ENCODE measurements at regions not wholly inside any gene's neighbourhood (a gene's known extent, or its start where the extent isn't known, plus 50 kb on each side); places are given as distances from the start of the nearest gene placed in this dataset.
A peak's percentile ranks its signal among the peaks of the same experiment; 100 is the strongest.

GRCh38 chr4:56757821-56758411 is 63.6 kb downstream of the SPINK2 start:
- peak; percentile 88 for DNase-seq (ENCODE audit: low read depth)

DNA sequence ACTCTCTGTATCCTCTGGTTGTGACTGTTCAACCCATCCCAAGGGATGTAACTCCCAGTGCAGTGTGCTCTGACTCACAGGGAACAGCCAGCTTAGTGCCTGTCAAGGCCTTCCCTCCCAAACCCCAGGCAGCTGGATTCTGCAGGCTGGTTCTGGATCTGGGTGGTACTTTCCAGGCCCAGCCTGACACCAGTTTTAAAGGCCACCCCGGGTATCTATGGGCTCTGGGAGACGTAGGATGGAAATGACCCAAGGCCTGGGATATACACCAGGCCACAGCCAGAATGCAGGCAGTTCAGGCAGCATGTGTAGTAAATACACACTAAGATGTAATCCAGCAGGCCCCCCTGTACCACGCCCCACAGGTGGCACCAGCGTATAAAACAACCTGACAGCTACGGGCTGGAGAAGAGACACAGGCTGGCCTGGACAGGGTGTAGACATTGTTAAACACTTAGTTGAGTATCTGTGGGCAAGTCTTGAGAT is 64.2 kb downstream of the SPINK2 start:
- DNase-seq (ENCODE audit: low read depth), result peak; percentile 67

DNA sequence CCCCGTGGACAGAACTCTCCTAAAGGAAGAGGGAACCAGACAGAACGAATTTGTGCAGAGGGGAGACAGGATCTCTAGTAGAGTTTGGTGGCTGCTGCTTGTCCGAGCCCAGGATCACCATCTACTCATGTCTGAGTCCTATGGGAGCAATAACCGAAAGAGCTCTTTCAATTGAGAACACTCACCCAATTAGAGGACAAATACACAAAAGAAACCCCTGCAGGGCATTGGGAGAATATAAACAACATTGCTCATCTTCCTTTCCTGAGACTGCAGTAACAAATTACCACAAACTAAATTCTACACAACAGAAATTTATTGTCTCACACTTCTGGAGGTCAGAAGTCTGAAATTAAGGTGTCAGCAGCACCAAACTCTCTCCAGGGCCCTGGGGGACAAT is 65.6 kb downstream of the SPINK2 start:
- peak; percentile 60 for DNase-seq (ENCODE audit: low read depth)

DNA sequence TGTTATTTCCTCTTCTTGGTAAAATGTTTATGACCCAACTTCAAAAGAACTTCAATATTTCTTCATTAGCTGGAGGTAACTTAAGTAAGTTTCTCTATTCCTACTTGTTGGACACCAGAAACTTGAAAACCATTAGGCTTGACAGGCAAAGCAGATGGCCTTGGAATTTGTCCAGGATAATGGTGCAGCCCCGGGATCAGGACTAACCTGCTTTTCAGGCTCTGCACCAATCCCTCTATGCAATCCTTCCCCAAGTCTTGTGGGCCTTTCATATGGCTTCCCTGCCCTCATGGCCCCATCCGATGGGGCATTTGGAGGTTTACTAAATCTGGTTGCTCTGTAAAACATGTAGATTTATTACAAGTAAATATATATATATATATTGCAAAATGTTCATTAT is 68.5 kb downstream of the SPINK2 start:
- DNase-seq (ENCODE audit: low read depth), result no peak

DNA sequence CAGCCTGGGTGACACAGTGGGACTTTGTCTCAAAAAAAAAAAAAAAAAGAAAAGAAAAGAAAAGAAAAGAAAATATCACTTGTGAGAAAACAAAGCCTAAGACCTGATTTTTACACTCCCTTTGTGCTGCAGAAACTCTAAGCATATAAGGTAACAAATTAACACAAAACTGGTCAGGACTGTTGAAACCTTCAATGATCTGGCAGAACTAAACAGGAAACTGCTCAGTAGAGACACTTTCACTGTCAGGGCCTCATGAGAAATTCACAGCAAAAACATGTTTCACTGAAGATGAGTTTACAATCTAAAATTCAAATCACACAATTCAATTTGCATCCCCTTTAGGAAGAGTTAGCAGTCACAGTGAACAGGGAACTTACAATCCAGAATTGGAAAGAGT is 69.1 kb upstream of the HOPX start:
- no peak for DNase-seq (ENCODE audit: low read depth)

DNA sequence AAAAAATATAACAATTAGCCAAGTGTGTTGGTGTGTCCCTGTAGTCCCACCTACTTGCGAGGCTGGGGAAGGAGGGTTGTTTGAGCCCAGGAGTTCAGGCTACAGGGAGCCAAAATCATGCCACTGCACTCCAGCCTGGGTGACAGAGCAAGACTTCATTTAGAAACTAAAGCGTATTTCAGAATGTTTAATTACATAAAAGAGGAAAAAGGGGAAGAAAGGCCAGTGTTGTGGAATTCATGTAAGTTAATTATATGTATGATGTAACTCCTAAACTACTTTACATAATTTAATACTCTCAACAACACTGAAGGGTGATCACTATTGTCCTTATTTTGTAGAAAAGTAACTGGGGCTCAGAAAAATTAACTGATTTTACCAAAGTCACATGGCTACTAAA is 67.2 kb upstream of the HOPX start:
- no peak for DNase-seq (ENCODE audit: low read depth)

DNA sequence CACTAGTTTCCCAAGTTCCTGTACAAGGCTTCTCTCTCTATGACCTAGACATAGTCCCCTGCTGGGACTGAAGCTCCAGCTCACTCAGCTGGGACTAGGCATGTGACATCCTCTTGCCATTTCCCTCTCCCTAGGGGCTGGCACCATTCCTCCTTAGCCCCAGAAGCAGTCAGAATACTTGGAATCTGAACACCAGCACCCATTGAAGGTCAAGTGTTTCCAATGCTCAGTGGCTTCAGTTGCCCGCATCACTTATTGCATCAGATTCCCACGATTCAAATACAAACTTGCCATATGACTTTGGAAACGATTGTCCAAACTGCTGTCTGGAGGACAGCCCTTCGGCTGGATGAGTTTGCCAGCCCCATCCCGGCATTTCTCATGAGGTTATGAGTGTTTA is 65.5 kb upstream of the HOPX start:
- DNase-seq (ENCODE audit: low read depth), result no peak

DNA sequence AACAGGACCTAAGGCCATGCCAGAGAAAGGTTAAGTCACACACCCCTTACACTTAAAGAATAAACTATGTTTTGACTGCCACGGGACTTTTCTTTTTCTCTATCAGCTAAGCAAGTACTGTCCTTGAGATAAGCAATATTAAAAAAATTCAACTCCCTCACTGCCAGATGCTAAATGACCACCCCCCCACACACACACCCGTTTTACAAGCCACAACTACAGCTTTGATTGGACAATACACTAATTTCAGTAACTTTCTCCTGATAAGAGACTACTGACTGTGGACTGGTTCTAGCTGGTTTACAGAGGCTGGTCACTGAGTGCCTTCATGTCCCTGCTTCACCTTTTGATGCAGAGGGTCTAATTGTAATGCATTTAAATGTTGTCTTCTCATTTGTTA is 63.9 kb upstream of the HOPX start:
- DNase-seq (ENCODE audit: low read depth), result no peak

- no peak for DNase-seq (ENCODE audit: low read depth)
These were observed 62.9 kb upstream of the HOPX start for GRCh38 chr4:56744030-56744429.

DNA sequence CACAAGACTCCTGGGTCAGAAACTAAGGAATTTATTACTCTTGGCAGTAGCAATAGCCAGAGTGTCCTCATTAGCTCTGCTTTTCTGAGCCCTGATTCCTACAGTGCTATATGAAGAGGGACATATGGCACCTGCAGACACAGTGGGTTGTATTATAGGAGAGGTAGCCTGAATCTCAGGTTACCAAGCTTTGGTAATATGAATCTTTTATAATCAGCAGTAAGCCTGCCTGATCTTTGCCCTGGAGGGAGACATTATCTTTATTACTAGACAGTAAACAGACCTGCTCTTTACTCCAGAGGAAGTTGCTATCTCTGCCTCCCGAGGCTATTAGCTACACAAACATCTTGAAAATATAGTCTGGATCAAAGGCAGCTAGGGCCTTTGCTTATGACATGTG is 62.5 kb upstream of the HOPX start:
- no peak for DNase-seq (ENCODE audit: low read depth)

DNA sequence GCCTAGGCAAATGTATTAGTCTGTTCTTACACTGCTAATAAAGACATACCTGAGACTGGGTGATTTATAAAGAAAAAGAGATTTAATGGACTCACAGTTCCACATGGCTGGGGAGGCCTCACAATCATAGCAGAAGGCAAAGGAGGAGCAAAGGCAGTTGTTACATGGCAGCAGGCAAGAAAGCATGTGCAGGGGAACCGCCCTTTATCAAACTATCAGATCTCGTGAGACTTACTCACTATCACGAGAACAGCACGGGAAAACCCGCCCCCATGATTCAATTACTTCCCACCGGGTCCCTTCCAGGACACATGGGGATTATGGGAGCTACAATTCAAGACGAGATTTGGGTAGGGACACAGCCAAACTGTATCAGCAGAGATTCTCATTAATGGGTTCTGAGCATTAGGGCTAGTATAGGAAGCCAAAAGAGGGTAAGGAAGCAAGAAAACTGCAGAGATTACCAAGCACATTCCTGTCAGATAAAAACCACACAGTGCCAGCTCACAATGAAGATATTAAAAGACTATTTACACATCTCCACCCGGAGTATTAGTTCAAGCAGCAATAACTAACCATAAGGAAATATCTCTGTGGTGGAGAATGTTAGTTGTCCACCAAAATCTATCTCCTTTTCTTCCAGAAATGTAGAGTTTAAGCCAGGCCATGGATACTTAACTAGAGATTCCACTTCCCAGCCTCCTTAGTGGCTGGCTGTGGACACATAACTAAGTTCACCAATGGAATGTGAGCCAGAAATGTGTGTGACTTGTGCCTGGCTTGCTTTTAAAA is 61.2 kb upstream of the HOPX start:
- no peak for DNase-seq (ENCODE audit: low read depth)

DNA sequence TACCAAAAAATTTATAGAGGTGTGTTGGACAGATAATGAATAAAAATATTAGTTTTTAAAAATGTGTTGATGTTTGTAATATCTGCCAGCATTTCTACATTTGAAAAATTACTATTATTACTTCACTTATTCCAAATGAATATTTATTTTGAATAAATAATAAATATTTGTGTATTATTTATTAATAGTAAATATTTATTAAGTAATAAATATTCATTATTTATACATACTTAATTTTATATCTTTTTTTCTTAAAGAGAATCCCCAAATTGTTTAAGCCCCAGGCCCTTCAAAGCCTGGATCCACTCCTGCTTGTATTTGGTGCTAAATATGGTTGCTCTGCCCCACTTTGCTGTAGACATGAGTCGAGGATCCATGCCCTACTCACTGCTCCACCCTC is 60.5 kb upstream of the HOPX start:
- DNase-seq (ENCODE audit: low read depth), result no peak

DNA sequence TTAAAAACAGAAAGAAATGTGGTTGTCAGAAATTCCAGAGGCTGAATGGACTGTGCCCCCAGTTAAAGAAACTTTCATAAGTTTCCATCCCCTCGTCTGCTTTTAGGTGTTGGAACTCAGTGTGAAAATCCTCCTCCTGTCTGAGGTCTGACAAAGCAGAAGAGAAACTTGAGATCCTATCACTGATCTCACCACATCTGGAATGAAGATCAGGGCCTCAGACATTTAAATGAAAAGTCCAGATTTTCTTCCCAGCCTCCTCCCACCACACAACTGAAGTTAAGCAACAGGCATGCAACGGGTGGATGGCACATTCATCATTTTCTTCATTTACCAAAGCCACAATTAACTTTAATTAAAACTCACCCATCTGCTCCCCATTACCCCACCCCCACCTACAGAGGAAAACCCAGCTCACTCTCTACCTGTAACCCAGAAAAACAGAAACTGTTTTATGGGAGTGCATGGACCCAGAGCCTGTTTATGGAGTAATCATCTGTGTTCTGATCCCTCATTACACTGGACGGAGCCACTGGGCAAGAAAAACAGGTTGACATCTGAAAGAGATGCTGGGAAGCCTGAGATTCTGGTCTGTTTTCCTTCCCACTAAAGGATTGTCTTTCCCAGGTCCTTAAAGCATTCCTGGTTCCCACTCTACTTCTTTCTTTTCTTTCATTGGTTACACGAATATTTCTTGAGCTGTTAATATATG is 58.1 kb upstream of the HOPX start:
- no peak for DNase-seq (ENCODE audit: low read depth)

DNA sequence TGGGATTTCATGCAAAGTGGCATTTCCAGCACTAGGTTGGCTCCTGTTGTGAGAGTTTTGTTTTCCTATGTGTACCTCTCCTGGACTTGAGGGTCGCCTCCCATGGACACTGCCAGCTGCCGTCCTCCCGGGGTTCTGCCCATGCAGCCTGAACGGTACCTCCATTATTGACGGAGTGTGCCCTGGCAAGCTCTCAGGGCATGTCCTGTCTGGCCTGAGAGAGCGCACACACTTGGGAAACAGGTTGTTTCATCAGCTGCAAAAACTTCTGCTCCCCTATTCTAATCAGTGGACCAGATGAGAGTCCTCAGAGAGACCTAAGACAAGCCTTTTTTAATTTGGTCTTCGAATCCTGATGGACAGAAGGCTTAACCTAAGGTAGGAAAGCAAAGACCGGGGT is 56.6 kb upstream of the HOPX start:
- DNase-seq (ENCODE audit: low read depth), result no peak

DNA sequence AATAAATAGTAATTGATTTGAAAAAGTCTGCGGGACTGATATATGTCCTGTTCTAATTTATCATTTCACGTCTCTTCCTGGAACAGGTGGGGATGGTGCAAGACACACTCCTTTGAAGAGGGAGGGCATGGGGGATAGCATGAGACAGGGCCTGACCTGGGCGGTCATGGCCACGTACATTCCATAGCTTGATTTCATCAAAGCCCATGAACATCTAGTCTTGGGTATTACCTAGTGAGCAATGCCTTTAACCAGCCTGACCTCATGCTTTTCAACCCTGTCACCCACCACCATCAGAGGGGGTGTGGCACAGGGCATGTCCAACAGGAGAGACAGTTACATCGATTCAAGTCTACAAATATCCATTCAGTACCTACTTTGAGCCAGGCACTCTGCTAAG is 52.3 kb upstream of the HOPX start:
- DNase-seq (ENCODE audit: low read depth), result no peak

GRCh38 chr4:56732301-56732700 is 51.2 kb upstream of the HOPX start:
- no peak for DNase-seq (ENCODE audit: low read depth)

DNA sequence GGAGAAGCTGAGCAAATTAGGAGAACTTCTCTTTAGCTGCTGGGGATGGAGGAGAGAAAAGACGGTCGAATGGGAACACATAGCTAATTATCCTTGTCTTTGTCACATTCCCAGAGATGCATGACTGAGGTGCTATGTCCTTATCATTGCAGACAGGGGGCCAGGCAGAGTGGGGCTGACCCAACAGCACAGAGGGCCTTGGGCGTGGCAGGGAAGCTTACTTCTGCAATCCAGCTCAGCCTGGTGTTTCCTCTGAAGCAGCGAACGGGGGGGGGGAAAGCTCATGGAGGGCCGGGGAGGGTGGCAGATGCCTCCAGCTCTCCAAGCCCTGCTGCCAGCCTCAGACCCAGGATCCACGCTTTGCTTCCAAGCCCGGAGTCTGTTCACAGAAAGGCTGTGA is 50.8 kb upstream of the HOPX start:
- DNase-seq (ENCODE audit: low read depth), result no peak

Measured in RPMI7951 (cell line).